Right lung (tissue), 2 donors: ENCODE measurements at regions not wholly inside any gene's neighbourhood (a gene's known extent, or its start where the extent isn't known, plus 50 kb on each side); places are given as distances from the start of the nearest gene placed in this dataset.
"Not testable (repeated sequence)": the region's sequence is repeated elsewhere in the genome, so short reads cannot be mapped to it uniquely, and the experiment has no call there.

Experiments
- DNase-seq, 2 donors: peaks; one replicate each; pipeline ENCODE4 v3.0.0-alpha.2; 2013

- DNase-seq, result no peak
Measured at GRCh38 chr19:31037286-31037980, 311.8 kb downstream of the TSHZ3 start.

GRCh38 chr19:31031455-31031854 lies 317.8 kb downstream of the TSHZ3 start:
- not testable (repeated sequence) for DNase-seq

DNA sequence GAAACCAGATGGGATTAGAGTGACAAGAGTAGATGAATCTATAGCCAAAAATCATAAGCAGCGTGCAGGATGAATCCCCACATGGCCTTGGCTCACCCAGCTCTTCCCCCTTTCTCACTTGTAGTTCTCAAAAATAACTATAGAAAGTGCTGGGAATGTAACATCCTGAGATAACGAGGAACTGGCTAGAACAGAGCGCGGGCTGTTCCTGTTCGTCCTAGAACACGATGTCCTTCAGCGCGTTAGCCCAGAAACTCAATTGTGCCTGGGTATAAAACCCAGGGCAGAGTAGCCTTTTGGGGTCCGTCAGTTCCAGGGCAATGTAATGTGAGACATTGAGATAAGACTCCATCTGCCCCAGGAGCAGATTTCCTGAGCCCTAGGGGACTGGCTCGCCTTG lies 326.2 kb downstream of the TSHZ3 start:
- DNase-seq, result no peak

DNA sequence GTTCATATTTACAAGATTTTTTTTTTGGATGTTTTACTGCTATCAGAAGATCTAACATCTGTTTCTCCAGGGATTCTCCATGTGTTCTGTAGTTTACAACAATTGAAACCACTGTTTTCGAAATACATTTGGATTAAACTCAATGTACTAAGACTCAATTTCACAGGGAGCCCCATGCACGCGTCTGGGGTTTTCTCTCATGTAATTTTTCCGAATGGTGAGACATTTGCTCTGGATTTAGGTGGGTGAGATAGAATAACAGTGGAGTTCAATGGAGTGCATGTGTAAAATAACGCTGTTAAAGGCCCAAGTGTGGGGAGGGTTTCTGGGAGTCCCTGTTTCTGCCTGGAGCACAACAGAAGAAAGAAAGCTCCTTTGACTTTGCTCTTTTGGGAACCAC lies 330.3 kb downstream of the TSHZ3 start:
- DNase-seq, result no peak

DNA sequence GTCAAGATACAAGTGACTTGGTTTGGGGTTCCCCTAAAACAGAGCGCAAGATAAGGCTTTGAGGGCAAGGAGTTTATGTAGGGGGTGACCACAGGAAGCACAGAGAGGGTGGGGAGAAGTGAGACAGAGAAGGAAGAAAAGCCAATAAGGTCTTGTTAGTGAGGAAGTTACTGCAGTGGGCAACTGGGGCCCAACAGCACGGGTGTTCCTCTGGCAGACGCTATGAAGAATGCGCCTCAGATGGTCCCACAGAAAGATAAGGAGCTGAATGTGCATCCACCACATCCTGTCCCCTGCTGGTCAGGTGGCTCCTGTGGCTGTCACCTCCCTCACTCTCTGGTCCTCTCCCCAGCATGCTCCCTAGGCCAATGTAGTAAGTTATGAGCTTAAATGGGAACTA lies 333.5 kb downstream of the TSHZ3 start:
- DNase-seq, result no peak

DNA sequence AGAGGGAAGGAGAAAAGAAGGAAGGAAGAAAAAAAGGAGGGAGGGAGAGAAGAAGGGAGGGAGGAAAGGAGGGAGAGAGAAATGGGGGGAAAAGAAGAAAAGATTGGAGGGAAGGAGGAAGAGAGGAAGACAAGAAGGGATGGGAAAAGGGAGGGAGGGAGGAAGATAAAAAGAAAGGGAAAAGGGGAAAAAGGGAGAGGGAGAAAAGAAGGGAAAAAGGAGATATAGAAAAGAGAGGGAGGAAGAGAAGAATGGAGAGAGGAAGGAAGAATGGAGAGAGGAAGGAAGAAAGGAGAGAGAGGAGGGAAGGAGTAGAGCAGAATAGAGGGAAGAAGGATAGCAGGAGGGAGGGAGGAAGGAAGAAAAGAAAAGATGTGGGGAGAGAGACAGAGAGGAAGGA lies 334.6 kb downstream of the TSHZ3 start:
- DNase-seq, result no peak

GRCh38 chr19:31013384-31014020 lies 335.7 kb downstream of the TSHZ3 start:
- DNase-seq, result no peak

DNA sequence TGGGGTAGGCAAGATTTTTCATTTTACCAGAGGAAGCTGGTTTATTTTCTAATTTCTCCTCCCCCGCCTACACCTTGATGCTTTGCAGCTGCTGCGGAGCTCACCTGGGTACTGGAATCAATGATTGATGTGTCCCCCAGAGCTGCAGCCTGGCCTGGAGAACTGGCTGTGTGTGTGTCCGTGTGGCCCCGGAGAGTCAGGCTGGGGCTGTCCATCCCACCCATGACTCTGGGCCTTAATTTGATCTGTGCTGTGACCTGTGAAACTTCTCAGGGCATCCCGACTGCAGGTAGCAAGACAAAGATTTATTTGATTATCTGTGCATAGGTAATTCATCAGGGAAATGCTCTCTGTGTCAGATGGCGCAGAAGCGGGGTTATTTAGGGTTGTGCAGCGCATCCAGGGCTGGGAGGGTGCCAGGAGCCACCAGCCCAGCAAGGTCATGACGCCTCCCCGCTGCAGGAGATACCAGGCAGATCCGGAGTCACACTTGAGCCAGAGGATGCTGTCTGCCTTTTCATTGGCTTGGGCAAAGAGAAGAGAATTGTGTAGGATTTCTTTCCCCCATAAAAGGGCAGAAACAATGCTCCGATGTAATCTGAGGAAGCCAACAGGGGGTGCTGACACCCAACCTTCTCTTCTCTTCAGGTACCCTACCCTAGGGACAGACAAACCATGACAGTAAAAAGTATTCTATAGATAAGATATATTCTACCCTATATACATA lies 346.6 kb downstream of the TSHZ3 start:
- DNase-seq, result no peak

GRCh38 chr19:31001991-31002390 lies 347.2 kb downstream of the TSHZ3 start:
- no peak for DNase-seq

DNA sequence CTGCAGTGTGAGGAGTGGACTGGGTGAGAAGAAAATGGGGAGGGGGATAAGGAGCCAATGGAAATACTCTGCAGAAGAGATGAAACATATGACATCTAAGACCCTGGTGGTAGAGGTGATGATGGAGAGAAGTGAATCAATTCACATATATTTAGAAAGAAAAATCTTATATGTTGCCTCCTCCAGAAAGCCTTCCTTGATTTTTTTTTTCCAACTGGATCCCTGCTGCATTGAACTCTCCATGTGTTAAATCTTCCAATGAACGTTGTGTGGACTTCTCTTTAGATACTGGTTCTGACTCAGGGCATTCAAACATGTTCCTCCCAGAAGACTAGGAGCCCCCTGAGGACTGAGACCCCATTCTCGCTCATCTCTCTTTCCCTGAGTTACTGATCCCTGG lies 348.3 kb downstream of the TSHZ3 start:
- DNase-seq, result no peak

DNA sequence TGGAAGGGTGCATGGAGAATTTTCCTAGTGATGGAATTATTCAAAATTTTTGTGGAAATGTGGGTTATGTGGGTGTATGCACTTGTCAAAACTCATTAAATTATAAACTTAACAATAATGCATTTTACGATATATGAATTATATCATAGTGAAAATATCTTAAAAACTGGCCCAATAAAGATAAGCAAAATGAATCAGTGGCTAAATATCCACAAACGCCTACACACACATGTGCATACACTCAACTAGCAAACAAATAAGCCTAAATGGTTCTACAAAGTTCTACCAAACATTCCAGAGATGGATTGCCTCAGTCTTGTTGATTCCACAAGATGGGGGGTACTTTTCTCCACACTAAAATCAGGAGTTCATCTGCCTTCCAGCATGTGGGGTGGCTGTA lies 349.5 kb downstream of the TSHZ3 start:
- no peak for DNase-seq

DNA sequence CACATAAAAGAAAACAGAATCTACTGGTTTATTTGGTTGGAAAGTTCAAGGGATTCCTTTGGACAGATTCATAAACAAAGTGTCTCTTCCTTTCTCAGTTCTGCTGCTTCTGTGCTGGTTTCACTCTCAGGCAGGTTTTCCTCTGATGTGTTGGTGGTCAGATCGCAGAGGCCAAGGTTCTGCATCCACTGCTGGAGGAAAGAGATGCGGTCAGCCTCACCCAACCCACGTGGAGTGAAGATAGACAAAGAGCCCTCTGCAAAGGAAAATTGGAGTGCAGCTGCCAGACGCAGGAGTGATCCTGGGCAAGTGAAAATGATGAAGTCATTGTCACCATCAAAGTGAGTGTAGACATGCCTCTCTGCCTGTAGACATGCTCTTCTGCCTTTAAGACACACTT lies 352.0 kb downstream of the TSHZ3 start:
- no peak for DNase-seq

GRCh38 chr19:30978639-30979038 lies 370.6 kb downstream of the TSHZ3 start:
- no peak for DNase-seq

GRCh38 chr19:30969591-30969990 lies 379.6 kb downstream of the TSHZ3 start:
- no peak for DNase-seq

- no peak for DNase-seq
Measured at GRCh38 chr19:30968841-30969399, 380.3 kb downstream of the TSHZ3 start.

DNA sequence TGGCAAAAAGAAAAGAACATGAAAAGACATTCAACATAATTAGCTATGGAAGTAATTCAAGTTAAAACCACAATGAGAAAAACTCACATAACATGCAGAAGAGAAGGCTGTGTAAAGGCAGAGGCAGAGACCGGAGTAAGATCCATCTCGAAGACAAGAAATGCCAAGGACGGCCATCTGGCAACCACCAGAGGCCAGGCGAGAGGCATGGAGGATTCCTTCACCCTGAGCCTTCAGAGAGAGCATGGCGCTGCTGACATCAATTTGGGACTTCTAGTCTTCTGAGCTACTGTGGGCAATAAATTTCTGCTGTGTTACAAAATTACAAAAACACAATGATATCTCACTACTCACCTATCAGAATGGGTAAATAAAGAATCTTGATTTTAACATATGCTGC lies 381.0 kb downstream of the TSHZ3 start:
- DNase-seq, result no peak

GRCh38 chr19:30966486-30966885 lies 382.8 kb downstream of the TSHZ3 start:
- DNase-seq, result no peak

DNA sequence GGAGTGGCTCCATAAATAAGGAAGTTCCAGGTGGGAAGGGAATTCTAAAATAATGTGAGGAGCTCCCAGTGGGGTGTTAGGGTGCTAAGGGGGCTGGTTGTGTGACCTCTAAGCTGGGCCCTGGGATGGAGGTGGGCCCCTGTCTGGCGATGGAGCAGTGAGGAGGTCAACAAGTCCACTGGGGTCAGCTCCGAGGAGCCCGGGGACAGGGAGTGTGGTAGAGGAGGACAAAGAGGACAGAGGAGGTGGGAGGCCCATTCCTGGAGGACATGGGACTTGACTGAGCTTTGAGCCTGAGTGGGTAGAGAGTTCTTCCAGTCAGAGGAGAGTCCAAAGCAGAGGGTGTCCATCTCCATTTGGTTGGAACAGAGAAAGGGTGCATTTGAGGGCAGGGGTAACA lies 390.2 kb downstream of the TSHZ3 start:
- DNase-seq, result no peak

GRCh38 chr19:30955112-30956104 lies 393.8 kb downstream of the TSHZ3 start:
- peak; percentile 14 to 16 for DNase-seq

- DNase-seq, result not testable (repeated sequence)
Measured at GRCh38 chr19:30944276-30944932, 404.8 kb downstream of the TSHZ3 start.
